KMS-11 (cell line): ENCODE measurements at regions not wholly inside any gene's neighbourhood (a gene's known extent, or its start where the extent isn't known, plus 50 kb on each side); places are given as distances from the start of the nearest gene placed in this dataset.

ENCODE experiments used
- H2AFZ ChIP-seq: fragments of 200-600 bp; sonication (generic); 2 replicates; pipeline ENCODE4 v1.6.1; 2016; ENCODE audit warnings: antibody characterized with exemption, mixed run types, low read depth
- H3K27ac ChIP-seq: fragments of 200-600 bp; sonication (generic); 2 replicates; pipeline ENCODE4 v1.6.1; 2016; ENCODE audit warnings: mild to moderate bottlenecking, mixed run types
- H3K27me3 ChIP-seq: fragments of 200-600 bp; sonication (generic); 2 replicates; pipeline ENCODE4 v1.6.1; 2017; ENCODE audit warnings: mild to moderate bottlenecking, low read depth, mixed run types, moderate library complexity; ENCODE audit not compliant: insufficient read depth
- H3K36me3 ChIP-seq: fragments of 200-600 bp; sonication (generic); 2 replicates; pipeline ENCODE4 v1.6.1; 2017; ENCODE audit warnings: mild to moderate bottlenecking, mixed run types; ENCODE audit not compliant: insufficient read depth
- H3K4me1 ChIP-seq: fragments of 200-600 bp; sonication (generic); 2 replicates; pipeline ENCODE4 v1.6.1; 2016; ENCODE audit warnings: mild to moderate bottlenecking, low read depth, mixed run types; ENCODE audit not compliant: poor library complexity, severe bottlenecking
- H3K4me2 ChIP-seq: fragments of 200-600 bp; sonication (generic); 2 replicates; pipeline ENCODE4 v1.7.0; 2016; ENCODE audit warnings: mild to moderate bottlenecking, mixed run types
- H3K4me3 ChIP-seq: fragments of 200-600 bp; sonication (generic); IDR thresholded peaks from 2 replicates; pipeline ENCODE4 v1.6.1; 2017; ENCODE audit warnings: low read depth, low read length, mixed read lengths; ENCODE audit not compliant: insufficient read depth
- H3K79me2 ChIP-seq: fragments of 200-600 bp; sonication (generic); 2 replicates; pipeline ENCODE4 v1.6.1; 2016; ENCODE audit warnings: low read depth, mixed run types; ENCODE audit not compliant: insufficient read depth
- H3K9ac ChIP-seq: fragments of 200-600 bp; sonication (generic); 2 replicates; pipeline ENCODE4 v1.6.1; 2016; ENCODE audit warnings: mild to moderate bottlenecking, mixed run types
- H4K20me1 ChIP-seq: fragments of 200-600 bp; sonication (generic); 2 replicates; pipeline ENCODE4 v1.6.1; 2016; ENCODE audit warnings: mild to moderate bottlenecking, mixed run types; ENCODE audit not compliant: insufficient read depth
- TF ChIP-seq, protein P1 (sequence below): fragments of 200-600 bp; sonication (generic); conservative IDR thresholded peaks from 2 replicates; pipeline ENCODE4 v1.6.1; 2017; ENCODE audit warnings: low read depth, mild to moderate bottlenecking, antibody characterized with exemption, low read length, moderate library complexity, mixed read lengths

DNA sequence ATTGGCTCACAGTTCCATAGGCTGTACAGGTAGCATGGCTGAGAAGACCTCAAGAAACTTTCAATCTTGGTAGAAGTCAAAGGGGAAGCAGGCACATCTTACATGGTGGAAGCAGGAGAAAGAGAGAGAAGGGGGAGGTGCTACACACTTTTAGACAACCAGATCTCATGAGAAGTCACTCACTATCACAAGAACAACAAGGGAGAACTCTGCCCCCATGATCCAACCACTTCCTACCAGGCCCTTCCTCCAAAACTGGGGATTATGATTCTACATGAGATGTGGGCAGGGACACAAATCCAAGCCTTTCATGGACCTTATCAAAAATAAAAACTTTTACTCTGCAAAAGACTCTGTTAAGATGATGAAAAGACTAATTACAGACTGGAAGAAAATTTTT is 183.2 kb upstream of the TRIM24 start:
- H3K27me3 ChIP-seq = no peaks in the 10 kb centered on the region
- TF ChIP-seq, protein P1, sequence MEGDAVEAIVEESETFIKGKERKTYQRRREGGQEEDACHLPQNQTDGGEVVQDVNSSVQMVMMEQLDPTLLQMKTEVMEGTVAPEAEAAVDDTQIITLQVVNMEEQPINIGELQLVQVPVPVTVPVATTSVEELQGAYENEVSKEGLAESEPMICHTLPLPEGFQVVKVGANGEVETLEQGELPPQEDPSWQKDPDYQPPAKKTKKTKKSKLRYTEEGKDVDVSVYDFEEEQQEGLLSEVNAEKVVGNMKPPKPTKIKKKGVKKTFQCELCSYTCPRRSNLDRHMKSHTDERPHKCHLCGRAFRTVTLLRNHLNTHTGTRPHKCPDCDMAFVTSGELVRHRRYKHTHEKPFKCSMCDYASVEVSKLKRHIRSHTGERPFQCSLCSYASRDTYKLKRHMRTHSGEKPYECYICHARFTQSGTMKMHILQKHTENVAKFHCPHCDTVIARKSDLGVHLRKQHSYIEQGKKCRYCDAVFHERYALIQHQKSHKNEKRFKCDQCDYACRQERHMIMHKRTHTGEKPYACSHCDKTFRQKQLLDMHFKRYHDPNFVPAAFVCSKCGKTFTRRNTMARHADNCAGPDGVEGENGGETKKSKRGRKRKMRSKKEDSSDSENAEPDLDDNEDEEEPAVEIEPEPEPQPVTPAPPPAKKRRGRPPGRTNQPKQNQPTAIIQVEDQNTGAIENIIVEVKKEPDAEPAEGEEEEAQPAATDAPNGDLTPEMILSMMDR = no peak
- no peaks in the 10 kb centered on the region for H3K4me1 ChIP-seq
- no peaks in the 10 kb centered on the region for H3K36me3 ChIP-seq
- H3K27ac ChIP-seq = no peak overlapping the region
- H3K4me3 ChIP-seq = no peak overlapping the region
- no peak overlapping the region for H2AFZ ChIP-seq
- H3K79me2 ChIP-seq = no peaks in the 10 kb centered on the region
- no peak overlapping the region for H3K4me2 ChIP-seq
- no peaks in the 10 kb centered on the region for H4K20me1 ChIP-seq
- H3K9ac ChIP-seq = no peak overlapping the region

DNA sequence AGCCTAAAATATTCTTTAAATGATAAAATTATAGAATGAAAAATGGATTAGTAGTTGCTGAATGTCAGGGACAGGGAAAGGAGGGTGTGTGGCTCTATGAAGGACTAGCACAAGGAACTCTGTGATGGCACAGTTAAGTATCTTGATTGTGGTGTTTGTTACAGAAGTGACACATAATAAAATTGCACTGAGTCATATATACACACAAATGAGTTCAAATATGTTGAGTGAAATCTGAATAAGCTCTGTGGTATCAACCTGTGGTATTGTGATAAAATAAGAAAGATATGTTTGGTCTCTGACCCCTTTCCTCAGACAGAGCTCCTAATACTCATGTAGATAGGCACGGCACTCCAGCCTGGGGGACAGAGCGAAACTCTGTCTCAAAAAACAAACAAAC is 181.5 kb upstream of the TRIM24 start:
- no peak overlapping the region for H3K9ac ChIP-seq
- H3K4me1 ChIP-seq = no peaks in the 10 kb centered on the region
- TF ChIP-seq, protein P1 = no peak
- H3K4me3 ChIP-seq = no peak overlapping the region
- no peak overlapping the region for H2AFZ ChIP-seq
- H3K27ac ChIP-seq = no peak overlapping the region
- H3K4me2 ChIP-seq = no peak overlapping the region
- H3K79me2 ChIP-seq = no peaks in the 10 kb centered on the region
- no peaks in the 10 kb centered on the region for H4K20me1 ChIP-seq
- H3K36me3 ChIP-seq = no peaks in the 10 kb centered on the region
- H3K27me3 ChIP-seq = no peaks in the 10 kb centered on the region

DNA sequence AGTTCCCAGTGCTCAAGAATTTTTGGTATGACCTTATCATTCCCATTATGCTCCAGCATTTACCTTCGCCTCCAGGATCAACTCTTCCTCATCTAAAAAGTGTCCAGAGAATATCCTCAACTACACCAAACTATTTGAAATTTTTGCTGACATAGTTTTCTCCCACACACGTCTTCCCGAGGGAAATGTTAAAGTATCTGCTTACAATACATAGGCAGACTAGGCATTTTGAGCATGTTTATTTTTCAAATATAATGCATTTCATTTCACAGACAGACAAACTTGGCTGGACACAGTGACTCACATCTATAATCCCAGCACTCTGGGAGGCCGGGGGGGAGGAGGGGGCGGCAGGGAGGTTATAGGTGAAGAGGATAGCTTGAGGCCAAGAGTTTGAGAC is 177.1 kb upstream of the TRIM24 start:
- Histone ChIP-seq H3K27me3 (no peaks in the 10 kb centered on the region), H3K4me1 (no peaks in the 10 kb centered on the region), H2AFZ (no peak overlapping the region), H3K36me3 (no peaks in the 10 kb centered on the region), H3K4me2 (no peak overlapping the region), H3K79me2 (no peaks in the 10 kb centered on the region), H4K20me1 (no peaks in the 10 kb centered on the region), H3K27ac (no peak overlapping the region), H3K9ac (no peak overlapping the region), H3K4me3 (no peak overlapping the region)
- TF ChIP-seq, protein P1 = no peak

DNA sequence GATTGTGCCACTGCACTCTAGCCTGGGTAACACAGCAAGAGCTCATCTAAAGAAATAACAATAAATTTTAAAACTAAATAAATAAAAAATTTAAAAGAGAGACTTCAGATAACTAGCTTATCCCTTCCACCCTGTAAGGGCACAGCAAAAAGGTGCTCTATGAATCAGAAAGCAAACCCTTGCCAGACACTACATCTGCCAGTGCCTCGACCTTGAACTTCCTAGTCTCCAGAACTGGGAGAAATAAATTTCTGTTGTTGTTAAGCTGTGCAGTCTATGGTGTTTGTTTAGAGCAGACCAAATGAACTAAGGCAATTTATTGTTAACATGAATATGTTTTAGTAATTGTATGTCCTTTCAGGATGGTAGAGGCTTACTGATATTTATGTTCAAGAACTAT is 174.9 kb upstream of the TRIM24 start:
- Histone ChIP-seq H3K79me2 (no peaks in the 10 kb centered on the region), H2AFZ (no peak overlapping the region), H3K4me3 (no peak overlapping the region), H3K9ac (no peak overlapping the region), H3K27me3 (no peaks in the 10 kb centered on the region), H3K36me3 (no peaks in the 10 kb centered on the region), H4K20me1 (no peaks in the 10 kb centered on the region), H3K4me1 (no peaks in the 10 kb centered on the region), H3K27ac (no peak overlapping the region), H3K4me2 (no peak overlapping the region)
- TF ChIP-seq, protein P1 = no peak

DNA sequence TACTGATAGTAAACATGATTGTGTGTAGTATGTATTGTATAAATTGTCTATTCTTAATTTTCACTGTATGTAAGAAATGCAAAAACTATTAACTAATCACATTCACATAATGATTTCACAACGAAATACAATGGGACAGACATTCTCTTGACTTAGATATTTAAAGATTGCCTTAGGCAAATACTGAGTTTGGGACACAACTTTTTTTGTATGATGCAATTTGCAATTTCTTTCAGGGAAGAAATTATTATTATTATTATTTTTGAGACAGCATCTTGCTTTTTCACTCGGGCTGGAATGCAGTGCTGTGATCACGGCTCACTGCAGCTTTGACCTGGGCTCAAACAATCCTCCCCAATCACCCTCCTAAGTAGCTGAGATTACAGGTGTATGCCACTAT is 173.2 kb upstream of the TRIM24 start:
- no peaks in the 10 kb centered on the region for H3K36me3 ChIP-seq
- no peaks in the 10 kb centered on the region for H3K27me3 ChIP-seq
- H4K20me1 ChIP-seq = no peaks in the 10 kb centered on the region
- no peak overlapping the region for H3K9ac ChIP-seq
- no peak overlapping the region for H3K27ac ChIP-seq
- TF ChIP-seq, protein P1 = no peak
- no peak overlapping the region for H3K4me2 ChIP-seq
- H3K4me1 ChIP-seq = no peaks in the 10 kb centered on the region
- H3K4me3 ChIP-seq = no peak overlapping the region
- no peak overlapping the region for H2AFZ ChIP-seq
- H3K79me2 ChIP-seq = no peaks in the 10 kb centered on the region
